ENCODE measurements at regions not wholly inside any gene's neighbourhood (a gene's known extent, or its start where the extent isn't known, plus 50 kb on each side); places are given as distances from the start of the nearest gene placed in this dataset.
"Not testable (repeated sequence)": the region's sequence is repeated elsewhere in the genome, so short reads cannot be mapped to it uniquely, and the experiment has no call there.

DNA sequence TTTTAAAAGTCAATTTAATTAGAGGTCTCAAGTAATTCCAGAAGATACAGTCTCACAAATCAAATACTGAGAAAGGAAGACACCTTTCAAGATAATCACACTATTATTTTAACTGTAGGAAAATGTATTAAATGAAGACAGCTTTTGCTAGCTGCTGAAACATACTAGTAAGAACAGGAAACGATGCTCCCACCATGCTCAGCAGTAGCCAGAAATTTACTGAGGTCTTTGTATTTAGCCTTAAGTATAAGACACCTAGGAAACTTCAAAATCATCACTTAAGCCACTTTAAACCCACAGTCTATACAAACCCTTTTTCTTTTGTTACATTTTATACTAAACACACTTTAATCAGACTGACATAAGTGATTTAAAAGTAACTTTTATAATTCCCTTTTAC, 72.7 kb upstream of the NPIPB12 start:
- H3K4me3 ChIP-seq (ENCODE audit: low read depth in 1 of 2, low read length in 2 of 2); H3K27me3 ChIP-seq (ENCODE audit: control insufficient read depth in 1 of 2, insufficient read depth in 2 of 2, low read length in 2 of 2); H3K36me3 ChIP-seq (ENCODE audit: control insufficient read depth in 1 of 2, insufficient read depth in 2 of 2, low read length in 2 of 2); H3K27ac ChIP-seq (ENCODE audit: low read depth, low read length); H3K4me1 ChIP-seq (ENCODE audit: control insufficient read depth in 1 of 2, insufficient read depth in 2 of 2, low read length in 2 of 2); H3K9me3 ChIP-seq (ENCODE audit: control insufficient read depth in 1 of 2, low read length in 2 of 2); H3K9ac ChIP-seq (ENCODE audit: low read depth in 1 of 2, low read length in 2 of 2): not testable (repeated sequence)

DNA sequence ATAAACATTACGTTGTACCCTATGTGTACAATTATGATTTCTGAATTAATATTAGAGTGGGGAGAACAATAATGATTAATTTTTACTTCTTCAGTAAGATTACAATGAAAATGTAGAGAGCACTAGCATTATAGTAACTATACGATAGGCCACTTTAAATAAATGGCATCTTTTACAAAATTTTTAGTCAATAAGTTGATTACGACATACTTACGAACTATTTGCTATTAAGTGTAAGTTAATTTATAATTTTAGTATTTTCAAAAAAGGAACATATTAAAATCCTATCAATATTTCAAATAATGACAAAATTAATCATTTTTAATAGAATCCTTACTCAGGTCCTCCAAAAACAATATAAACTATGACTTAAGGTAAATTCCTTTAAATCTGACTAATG, 75.6 kb upstream of the NPIPB12 start:
- not testable (repeated sequence) for H3K27ac ChIP-seq (ENCODE audit: low read depth, low read length); H3K9me3 ChIP-seq (ENCODE audit: control insufficient read depth in 1 of 2, low read length in 2 of 2); H3K4me1 ChIP-seq (ENCODE audit: control insufficient read depth in 1 of 2, insufficient read depth in 2 of 2, low read length in 2 of 2); H3K4me3 ChIP-seq (ENCODE audit: low read depth in 1 of 2, low read length in 2 of 2); H3K36me3 ChIP-seq (ENCODE audit: control insufficient read depth in 1 of 2, insufficient read depth in 2 of 2, low read length in 2 of 2); H3K27me3 ChIP-seq (ENCODE audit: control insufficient read depth in 1 of 2, insufficient read depth in 2 of 2, low read length in 2 of 2); H3K9ac ChIP-seq (ENCODE audit: low read depth in 1 of 2, low read length in 2 of 2)

DNA sequence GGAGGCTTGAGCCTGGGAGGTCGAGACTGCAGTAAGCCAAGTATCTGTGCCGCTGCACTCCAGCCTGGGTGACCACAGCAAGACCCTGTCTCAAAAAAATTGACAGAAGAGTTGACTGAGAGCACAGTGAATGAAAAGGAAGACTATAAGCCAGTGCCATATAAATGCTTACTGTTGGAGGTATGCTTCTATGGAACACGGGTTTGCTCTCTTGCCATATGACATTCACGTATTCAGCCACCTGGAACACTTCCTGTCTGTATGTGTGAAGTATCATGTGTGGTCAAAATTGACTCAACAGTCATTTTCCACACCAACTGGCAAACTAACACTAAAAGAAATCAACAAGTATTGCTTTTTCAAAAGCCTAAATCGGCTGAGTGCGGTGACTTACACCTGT, 71.1 kb upstream of the SPN start:
- H3K27ac ChIP-seq (ENCODE audit: low read depth, low read length); H3K4me1 ChIP-seq (ENCODE audit: control insufficient read depth in 1 of 2, insufficient read depth in 2 of 2, low read length in 2 of 2); H3K27me3 ChIP-seq (ENCODE audit: control insufficient read depth in 1 of 2, insufficient read depth in 2 of 2, low read length in 2 of 2); H3K36me3 ChIP-seq (ENCODE audit: control insufficient read depth in 1 of 2, insufficient read depth in 2 of 2, low read length in 2 of 2); H3K9me3 ChIP-seq (ENCODE audit: control insufficient read depth in 1 of 2, low read length in 2 of 2); H3K4me3 ChIP-seq (ENCODE audit: low read depth in 1 of 2, low read length in 2 of 2); H3K9ac ChIP-seq (ENCODE audit: low read depth in 1 of 2, low read length in 2 of 2): not testable (repeated sequence)

DNA sequence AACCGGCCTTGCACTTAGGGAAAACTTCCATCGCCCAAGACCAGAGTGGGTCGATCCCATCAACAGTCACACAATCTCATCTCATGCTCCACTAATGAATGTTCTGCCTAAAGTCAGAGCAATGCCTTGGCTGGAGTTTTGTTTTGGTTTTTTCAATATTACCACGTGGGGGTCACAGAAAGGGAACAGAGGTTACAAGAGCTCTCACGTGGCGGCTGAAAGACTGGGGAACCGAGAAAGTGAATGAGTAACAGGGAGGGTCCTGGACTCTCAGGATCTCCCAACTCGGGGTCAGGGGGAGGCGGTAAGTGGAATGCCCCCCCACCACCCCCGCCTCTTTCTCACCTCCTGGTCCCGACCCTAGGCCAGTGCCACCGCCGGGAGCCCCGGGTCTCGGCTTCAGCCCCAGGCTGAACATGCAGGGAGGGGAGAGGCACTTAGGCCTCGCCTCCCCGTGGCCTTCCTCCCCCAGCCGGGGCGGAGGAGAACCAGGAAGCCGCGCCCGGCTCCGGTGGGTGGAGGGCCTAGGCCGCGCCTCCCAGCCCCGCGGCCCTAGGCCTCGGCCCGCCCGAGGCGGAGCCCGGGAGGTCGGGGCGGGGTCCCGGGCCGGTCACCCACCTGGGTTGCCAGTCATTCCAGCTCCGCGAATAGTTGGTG, 68.7 kb upstream of the SPN start:
- H3K4me1 ChIP-seq (ENCODE audit: control insufficient read depth in 1 of 2, insufficient read depth in 2 of 2, low read length in 2 of 2); H3K9me3 ChIP-seq (ENCODE audit: control insufficient read depth in 1 of 2, low read length in 2 of 2); H3K36me3 ChIP-seq (ENCODE audit: control insufficient read depth in 1 of 2, insufficient read depth in 2 of 2, low read length in 2 of 2); H3K27me3 ChIP-seq (ENCODE audit: control insufficient read depth in 1 of 2, insufficient read depth in 2 of 2, low read length in 2 of 2): not testable (repeated sequence)
- Histone ChIP-seq H3K27ac (ENCODE audit: low read depth, low read length) (peak overlapping the region; percentile 20), H3K9ac (ENCODE audit: low read depth in 1 of 2, low read length in 2 of 2) (peak overlapping the region in 1 of 2 donors; percentile 39), H3K4me3 (ENCODE audit: low read depth in 1 of 2, low read length in 2 of 2) (peak overlapping the region; percentile 22 to 45)

DNA sequence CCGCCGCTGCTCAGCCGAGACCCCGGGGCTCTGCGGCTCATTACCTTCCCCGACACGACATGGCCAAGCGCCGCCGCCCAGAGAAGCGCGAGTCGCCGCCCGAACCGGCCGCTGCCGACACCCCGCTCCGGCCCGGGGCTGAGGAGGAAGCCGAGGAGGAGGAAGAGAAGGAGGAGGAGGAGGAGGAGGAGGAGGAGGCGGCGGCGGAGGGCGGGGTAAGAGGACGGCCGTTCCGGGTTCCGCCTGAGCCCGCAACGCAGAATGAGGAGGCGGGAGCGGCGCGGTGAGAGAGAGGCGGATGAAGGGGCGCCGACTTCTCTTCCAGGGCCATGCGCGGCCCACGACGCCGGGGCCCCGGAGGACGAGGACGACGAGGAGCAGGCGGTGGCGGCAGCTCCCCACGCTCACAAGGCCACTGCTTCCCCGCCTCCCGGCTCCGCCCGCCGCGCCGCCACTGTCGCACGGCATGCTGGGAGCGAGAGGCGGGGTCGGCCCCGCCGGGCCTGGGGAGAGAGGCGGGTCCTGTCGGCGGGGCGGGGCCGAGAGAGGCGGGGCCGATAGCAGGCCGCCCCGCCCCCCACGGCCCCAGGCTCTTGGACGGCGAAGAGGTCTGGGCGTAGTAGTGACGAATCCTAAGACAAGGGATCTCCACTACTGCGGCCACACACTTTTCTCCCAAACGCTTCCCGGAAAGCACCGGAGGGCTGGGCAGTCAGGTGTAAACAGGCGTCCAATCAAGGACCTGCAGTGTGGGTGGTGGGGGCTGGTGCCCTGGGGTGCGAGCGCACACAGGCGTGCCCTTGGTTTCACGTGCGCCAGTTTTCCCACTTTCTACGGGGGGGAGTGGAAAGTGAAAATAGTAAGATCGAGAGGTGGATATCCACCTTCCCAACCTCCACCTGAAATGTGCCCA, 67.9 kb upstream of the SPN start:
- Histone ChIP-seq H3K4me1 (ENCODE audit: control insufficient read depth in 1 of 2, insufficient read depth in 2 of 2, low read length in 2 of 2) (peaks cover 0 to 10% of the 10 kb centered on the region in 2 donors), H3K27ac (ENCODE audit: low read depth, low read length) (peak overlapping the region; percentile 94), H3K4me3 (ENCODE audit: low read depth in 1 of 2, low read length in 2 of 2) (peak overlapping the region; percentile 59 to 72), H3K9ac (ENCODE audit: low read depth in 1 of 2, low read length in 2 of 2) (peak overlapping the region in 1 of 2 donors; percentile 63)
- H3K9me3 ChIP-seq (ENCODE audit: control insufficient read depth in 1 of 2, low read length in 2 of 2); H3K36me3 ChIP-seq (ENCODE audit: control insufficient read depth in 1 of 2, insufficient read depth in 2 of 2, low read length in 2 of 2); H3K27me3 ChIP-seq (ENCODE audit: control insufficient read depth in 1 of 2, insufficient read depth in 2 of 2, low read length in 2 of 2): not testable (repeated sequence)

DNA sequence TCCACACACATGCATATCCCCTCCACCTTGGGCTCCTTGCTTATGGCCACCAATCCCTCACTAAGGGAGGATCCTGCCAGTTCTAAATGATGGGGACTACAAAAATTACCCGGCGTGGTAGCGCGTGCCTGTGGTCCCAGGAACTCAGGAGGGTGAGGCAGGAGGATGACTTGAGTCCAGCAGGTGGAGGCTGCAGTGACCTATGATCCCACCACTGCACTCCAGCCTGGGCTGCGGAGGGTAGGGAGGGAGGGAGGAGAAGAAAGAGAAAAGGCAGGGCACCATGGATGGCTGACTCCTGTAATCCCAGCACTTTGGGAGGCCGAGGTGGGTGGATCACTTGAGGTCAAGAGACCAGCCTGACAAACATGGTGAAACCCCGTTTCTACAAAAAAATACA, 66.0 kb upstream of the SPN start:
- not testable (repeated sequence) for H3K9me3 ChIP-seq (ENCODE audit: control insufficient read depth in 1 of 2, low read length in 2 of 2); H3K9ac ChIP-seq (ENCODE audit: low read depth in 1 of 2, low read length in 2 of 2); H3K4me3 ChIP-seq (ENCODE audit: low read depth in 1 of 2, low read length in 2 of 2); H3K27ac ChIP-seq (ENCODE audit: low read depth, low read length); H3K27me3 ChIP-seq (ENCODE audit: control insufficient read depth in 1 of 2, insufficient read depth in 2 of 2, low read length in 2 of 2); H3K36me3 ChIP-seq (ENCODE audit: control insufficient read depth in 1 of 2, insufficient read depth in 2 of 2, low read length in 2 of 2)
- peaks cover 0 to 17% of the 10 kb centered on the region in 2 donors for H3K4me1 ChIP-seq (ENCODE audit: control insufficient read depth in 1 of 2, insufficient read depth in 2 of 2, low read length in 2 of 2)

DNA sequence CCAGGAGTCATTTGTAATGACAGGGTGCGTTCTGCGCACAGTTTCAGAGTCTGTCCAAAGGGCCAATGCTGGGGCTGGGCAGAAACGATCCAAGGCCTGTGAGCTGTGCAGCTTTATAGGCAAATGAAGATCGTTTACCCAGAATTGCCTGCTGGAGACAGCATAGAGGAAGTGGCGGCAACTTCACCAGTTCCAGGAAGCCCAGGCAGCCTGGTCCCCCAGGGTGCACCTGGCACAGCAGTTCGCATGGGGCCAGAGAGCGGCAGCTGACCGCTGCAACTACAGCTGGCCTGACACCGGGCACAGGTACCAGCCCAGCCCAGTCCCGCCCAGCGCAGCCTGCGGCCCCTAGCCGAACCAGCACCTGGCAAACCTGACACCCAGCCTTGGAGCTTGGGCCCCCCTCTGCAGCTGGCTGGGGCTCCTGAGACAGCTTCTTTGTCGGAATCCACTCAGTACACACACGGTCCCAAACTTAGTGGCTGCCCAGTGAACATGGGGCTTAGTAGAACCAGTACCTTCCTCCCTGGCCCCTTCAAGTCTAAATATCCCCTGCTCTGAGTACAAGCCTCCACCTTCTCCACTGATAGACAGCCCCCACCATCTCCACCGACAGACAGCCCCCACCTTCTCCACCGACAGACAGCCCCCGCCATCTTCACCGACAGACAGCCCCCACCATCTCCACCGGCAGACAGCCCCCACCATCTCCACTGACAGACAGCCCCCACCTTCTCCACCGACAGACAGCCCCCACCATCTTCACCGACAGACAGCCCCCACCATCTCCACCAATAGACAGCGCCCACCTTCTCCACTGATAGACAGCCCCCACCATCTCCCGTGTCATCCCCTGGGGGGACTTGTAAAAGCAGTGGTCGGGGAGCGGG, 62.7 kb upstream of the SPN start:
- Histone ChIP-seq H3K27ac (ENCODE audit: low read depth, low read length) (peak overlapping the region; percentile 75), H3K4me3 (ENCODE audit: low read depth in 1 of 2, low read length in 2 of 2) (peak overlapping the region in 1 of 2 donors; percentile 45), H3K9ac (ENCODE audit: low read depth in 1 of 2, low read length in 2 of 2) (peak overlapping the region in 1 of 2 donors; percentile 25), H3K4me1 (ENCODE audit: control insufficient read depth in 1 of 2, insufficient read depth in 2 of 2, low read length in 2 of 2) (peaks cover 0 to 17% of the 10 kb centered on the region in 2 donors)
- not testable (repeated sequence) for H3K27me3 ChIP-seq (ENCODE audit: control insufficient read depth in 1 of 2, insufficient read depth in 2 of 2, low read length in 2 of 2); H3K36me3 ChIP-seq (ENCODE audit: control insufficient read depth in 1 of 2, insufficient read depth in 2 of 2, low read length in 2 of 2); H3K9me3 ChIP-seq (ENCODE audit: control insufficient read depth in 1 of 2, low read length in 2 of 2)

DNA sequence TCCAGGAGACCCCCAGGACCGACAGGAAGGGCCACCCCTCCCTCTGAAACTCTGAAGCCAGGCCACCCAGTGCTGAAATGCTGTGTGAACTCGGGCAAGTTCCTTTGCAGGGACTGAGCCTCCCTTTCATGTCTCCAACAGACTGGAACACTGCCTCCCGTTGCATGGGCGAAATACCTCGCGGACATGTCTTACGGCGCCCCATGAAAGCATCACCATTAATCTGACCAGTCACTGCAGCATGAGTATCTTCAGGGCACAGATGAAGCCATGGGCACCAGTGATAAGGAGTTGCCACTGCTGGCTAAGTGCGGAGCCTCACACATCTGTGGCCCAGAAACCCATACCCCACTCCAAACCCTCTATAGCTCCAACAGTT, 60.8 kb upstream of the SPN start:
- H3K9me3 ChIP-seq (ENCODE audit: control insufficient read depth in 1 of 2, low read length in 2 of 2); H3K27ac ChIP-seq (ENCODE audit: low read depth, low read length); H3K27me3 ChIP-seq (ENCODE audit: control insufficient read depth in 1 of 2, insufficient read depth in 2 of 2, low read length in 2 of 2); H3K4me3 ChIP-seq (ENCODE audit: low read depth in 1 of 2, low read length in 2 of 2); H3K9ac ChIP-seq (ENCODE audit: low read depth in 1 of 2, low read length in 2 of 2); H3K36me3 ChIP-seq (ENCODE audit: control insufficient read depth in 1 of 2, insufficient read depth in 2 of 2, low read length in 2 of 2): not testable (repeated sequence)
- H3K4me1 ChIP-seq (ENCODE audit: control insufficient read depth in 1 of 2, insufficient read depth in 2 of 2, low read length in 2 of 2): peaks cover 0 to 17% of the 10 kb centered on the region in 2 donors

DNA sequence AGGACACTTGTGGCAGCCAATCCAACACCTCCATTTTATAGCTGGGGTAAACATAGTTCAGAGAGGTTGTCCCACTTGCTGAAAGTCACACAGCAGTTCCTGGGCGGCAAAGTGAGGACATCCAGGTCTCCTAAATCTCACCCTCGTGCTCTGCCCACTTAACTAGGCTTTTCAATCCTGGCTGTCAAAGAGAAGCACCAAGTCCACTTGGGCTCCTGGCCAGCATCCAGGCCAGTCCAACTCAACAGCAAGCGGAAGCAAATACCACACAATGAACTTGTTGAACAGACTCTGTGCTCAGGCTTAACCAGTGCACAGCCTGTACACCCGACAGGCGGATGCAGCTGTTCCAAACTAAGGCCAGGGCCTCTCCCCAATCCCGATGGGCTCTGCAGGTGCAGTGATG, 60.4 kb upstream of the SPN start:
- not testable (repeated sequence) for H3K27ac ChIP-seq (ENCODE audit: low read depth, low read length); H3K9me3 ChIP-seq (ENCODE audit: control insufficient read depth in 1 of 2, low read length in 2 of 2); H3K4me3 ChIP-seq (ENCODE audit: low read depth in 1 of 2, low read length in 2 of 2); H3K9ac ChIP-seq (ENCODE audit: low read depth in 1 of 2, low read length in 2 of 2); H3K27me3 ChIP-seq (ENCODE audit: control insufficient read depth in 1 of 2, insufficient read depth in 2 of 2, low read length in 2 of 2); H3K36me3 ChIP-seq (ENCODE audit: control insufficient read depth in 1 of 2, insufficient read depth in 2 of 2, low read length in 2 of 2)
- H3K4me1 ChIP-seq (ENCODE audit: control insufficient read depth in 1 of 2, insufficient read depth in 2 of 2, low read length in 2 of 2): peaks cover 0 to 17% of the 10 kb centered on the region in 2 donors

Data from duodenal mucosa (tissue), 2 donors.